Activated naive CD4-positive, alpha-beta T cell treated with anti-CD3 and anti-CD28 coated beads for 36 hours (primary cell): ENCODE measurements at regions not wholly inside any gene's neighbourhood (a gene's known extent, or its start where the extent isn't known, plus 50 kb on each side); places are given as distances from the start of the nearest gene placed in this dataset.

ENCODE experiments used
- CTCF ChIA-PET: fragments of 350-600 bp; sonication (Branson Sonifier 250); formaldehyde crosslinking; loops from one replicate; lab custom pipeline; 2021; ENCODE audit warnings: antibody characterized with exemption; lab: Charles Lee
- DNase-seq: peaks from one replicate; pipeline ENCODE4 v3.0.0-alpha.2; 2020
- H3K27ac Mint-ChIP-seq: one replicate; pipeline ENCODE4 v1.8.0; 2021; ENCODE audit warnings: mild to moderate bottlenecking, mixed read lengths
- H3K27me3 Mint-ChIP-seq: one replicate; pipeline ENCODE4 v1.8.0; 2021; ENCODE audit warnings: low read depth, mixed read lengths
- H3K36me3 Mint-ChIP-seq: one replicate; pipeline ENCODE4 v1.8.0; 2021; ENCODE audit warnings: low read depth, mixed read lengths
- H3K4me1 Mint-ChIP-seq: one replicate; pipeline ENCODE4 v1.8.0; 2021; ENCODE audit warnings: low read depth, mixed read lengths
- H3K4me3 Mint-ChIP-seq: one replicate; pipeline ENCODE4 v1.8.0; 2021; ENCODE audit warnings: mild to moderate bottlenecking, moderate library complexity, mixed read lengths
- H3K9me3 Mint-ChIP-seq: one replicate; pipeline ENCODE4 v1.8.0; 2021; ENCODE audit warnings: mixed read lengths
- intact Hi-C: fragments of 100-400 bp; cut with micrococcal nuclease; formaldehyde crosslinking; loops from one replicate; pipeline ENCODE4 v1.15.1; 2023

DNA sequence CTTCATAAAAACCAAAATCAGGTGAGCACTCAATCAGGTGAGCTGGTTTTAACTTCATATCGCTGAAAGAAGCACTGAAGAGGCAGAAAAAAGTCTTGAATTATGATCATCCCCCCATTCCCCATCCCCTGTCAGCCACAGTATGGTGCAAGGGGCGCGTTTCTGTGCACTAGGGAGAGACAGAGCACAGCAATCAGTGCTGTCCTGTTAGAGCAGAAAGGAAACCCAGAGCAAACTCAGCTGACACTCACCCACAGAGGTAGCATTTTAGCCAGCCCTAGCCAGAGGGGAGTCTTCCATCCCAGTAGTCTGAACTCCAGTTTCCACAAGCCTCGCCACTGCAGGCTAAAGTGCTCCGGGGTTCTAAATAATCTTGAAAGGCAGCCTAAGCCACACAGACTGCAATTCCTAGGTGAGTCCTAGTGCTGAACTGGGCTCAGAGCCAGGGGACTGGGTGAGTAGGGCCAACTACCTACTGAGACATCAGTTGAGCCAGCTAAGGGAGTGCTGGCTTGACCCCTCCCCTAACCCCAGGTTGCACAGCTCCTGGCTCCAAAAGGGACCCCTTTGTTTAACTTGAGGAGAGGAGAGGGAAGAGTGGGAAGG, 1352.6 kb upstream of the GJE1 start:
- Mint-ChIP-seq H3K27ac (no peak overlapping the region), H3K36me3 (no peaks in the 10 kb centered on the region), H3K4me1 (no peaks in the 10 kb centered on the region), H3K4me3 (no peak overlapping the region), H3K9me3 (no peaks in the 10 kb centered on the region), H3K27me3 (peaks cover 2% of the 10 kb centered on the region)
- intact Hi-C loops, result no loop called here
- CTCF ChIA-PET, result no interaction called here
- DNase-seq, result no peak

DNA sequence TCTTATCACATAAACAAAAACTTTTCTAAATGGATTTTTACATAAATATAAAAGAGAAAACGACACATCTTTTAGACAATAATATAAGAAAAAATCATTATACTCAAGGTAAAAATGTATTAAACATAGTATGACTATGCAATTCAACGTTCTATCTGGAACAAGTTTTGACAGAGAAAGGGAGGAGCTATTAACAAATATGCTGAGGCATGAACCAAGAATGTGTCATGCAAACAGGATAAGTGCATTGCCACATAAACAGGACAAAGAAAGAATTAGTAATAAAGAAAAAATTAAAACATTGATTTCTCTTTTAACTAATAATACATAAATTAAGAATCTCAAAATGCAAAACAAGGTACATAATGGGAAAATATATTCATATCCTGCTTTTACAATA, 1353.4 kb upstream of the GJE1 start:
- no peak overlapping the region for H3K27ac Mint-ChIP-seq
- no peak overlapping the region for H3K4me3 Mint-ChIP-seq
- H3K4me1 Mint-ChIP-seq, result no peaks in the 10 kb centered on the region
- intact Hi-C loops, result no loop called here
- no peaks in the 10 kb centered on the region for H3K9me3 Mint-ChIP-seq
- no peak for DNase-seq
- H3K27me3 Mint-ChIP-seq, result peaks cover 5% of the 10 kb centered on the region
- CTCF ChIA-PET, result no interaction called here
- H3K36me3 Mint-ChIP-seq, result no peaks in the 10 kb centered on the region

DNA sequence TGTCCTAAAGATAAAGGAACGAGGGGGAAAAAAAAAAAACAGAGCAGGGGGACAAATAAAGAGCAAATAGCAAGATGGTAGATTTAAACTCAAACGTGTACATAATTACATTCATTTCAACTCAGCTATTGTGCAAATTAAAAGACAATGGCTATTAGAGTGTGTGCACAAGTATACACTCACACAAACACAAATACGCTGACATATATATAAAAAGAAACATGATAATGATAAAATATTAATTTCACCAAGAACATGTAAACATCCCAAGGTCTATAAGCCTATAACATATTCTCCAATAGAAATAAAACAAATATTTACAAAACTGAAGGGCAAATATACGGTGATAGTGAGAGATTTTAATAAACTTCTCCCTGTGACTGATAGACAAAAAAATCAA, 1354.9 kb upstream of the GJE1 start:
- DNase-seq, result no peak
- H3K27ac Mint-ChIP-seq, result no peak overlapping the region
- CTCF ChIA-PET, result no interaction called here
- H3K9me3 Mint-ChIP-seq, result no peaks in the 10 kb centered on the region
- intact Hi-C loops, result no loop called here
- H3K4me3 Mint-ChIP-seq, result no peak overlapping the region
- no peaks in the 10 kb centered on the region for H3K4me1 Mint-ChIP-seq
- H3K36me3 Mint-ChIP-seq, result no peaks in the 10 kb centered on the region
- H3K27me3 Mint-ChIP-seq, result peaks cover 7% of the 10 kb centered on the region

DNA sequence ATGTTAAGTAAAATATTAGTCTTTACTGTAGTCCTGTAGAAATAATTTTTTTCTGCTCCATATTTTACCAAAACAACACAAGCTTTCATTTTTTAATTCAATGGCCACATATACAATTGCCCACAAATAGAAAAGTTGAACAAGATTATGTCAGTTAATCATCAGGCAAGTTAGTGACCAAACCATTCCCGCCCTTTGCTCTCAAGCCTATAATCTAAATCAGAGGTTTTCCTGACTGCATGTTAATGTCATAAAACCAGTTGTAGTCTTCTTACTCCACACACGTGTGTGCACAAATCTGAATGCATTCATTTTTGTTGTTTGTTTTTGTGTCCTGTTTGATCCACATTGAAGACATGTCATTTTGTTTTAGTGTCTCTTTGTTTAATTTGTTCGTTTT, 1357.7 kb upstream of the GJE1 start:
- H3K27me3 Mint-ChIP-seq, result peaks cover 16% of the 10 kb centered on the region
- no peak overlapping the region for H3K4me3 Mint-ChIP-seq
- peaks cover 4% of the 10 kb centered on the region for H3K9me3 Mint-ChIP-seq
- no peaks in the 10 kb centered on the region for H3K36me3 Mint-ChIP-seq
- no peaks in the 10 kb centered on the region for H3K4me1 Mint-ChIP-seq
- CTCF ChIA-PET, result no interaction called here
- no peak for DNase-seq
- H3K27ac Mint-ChIP-seq, result no peak overlapping the region
- intact Hi-C loops, result no loop called here

DNA sequence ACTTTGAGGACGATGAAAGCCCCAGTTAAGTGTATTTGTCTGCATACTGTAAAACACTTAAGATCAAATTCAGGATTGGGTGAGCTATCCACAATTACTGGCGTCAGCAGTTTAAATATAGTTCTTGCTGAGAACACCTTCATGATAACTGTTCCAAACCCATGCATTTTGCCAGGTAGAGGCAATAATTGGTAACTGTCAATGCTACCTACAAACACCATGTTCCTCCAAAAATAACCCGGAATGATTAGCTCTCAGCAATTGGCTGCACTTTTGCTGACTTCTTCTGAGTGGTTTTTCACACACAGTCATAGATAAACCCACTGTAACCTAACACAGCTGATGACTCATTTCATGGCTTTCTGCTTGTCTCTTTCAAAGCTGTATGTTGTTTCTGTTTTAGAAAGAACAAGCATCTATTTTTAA, 1358.6 kb upstream of the GJE1 start:
- Mint-ChIP-seq H3K27ac (no peak overlapping the region), H3K4me1 (no peaks in the 10 kb centered on the region), H3K4me3 (no peak overlapping the region), H3K27me3 (peaks cover 18% of the 10 kb centered on the region), H3K9me3 (peaks cover 5% of the 10 kb centered on the region), H3K36me3 (no peaks in the 10 kb centered on the region)
- CTCF ChIA-PET, result no interaction called here
- intact Hi-C loops, result loop anchor here (1.0 kb wide), 1 partner anchor 35 kb away; no protein-coding TSS in a partner anchor
- DNase-seq, result no peak

DNA sequence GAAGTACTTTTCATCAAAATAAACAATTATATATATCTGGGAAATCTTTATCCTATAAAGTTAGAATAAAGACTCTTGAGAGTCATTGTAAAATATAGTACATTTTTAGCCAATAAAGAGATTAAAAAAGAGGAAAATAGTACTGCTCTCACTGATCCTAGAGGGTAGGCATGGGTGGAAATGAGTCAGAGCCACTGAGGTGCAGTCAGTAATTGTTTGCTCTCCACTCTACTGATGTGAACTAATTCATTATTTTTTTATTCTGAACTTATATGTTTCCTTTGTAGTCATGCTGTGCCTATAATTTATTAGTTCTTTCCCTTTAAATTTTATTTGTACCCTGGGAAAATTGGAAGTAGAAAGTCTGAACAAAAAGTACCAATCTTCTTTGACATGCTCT, 1359.4 kb upstream of the GJE1 start:
- Mint-ChIP-seq H3K4me1 (no peaks in the 10 kb centered on the region), H3K36me3 (no peaks in the 10 kb centered on the region), H3K27me3 (peaks cover 18% of the 10 kb centered on the region), H3K9me3 (peaks cover 6% of the 10 kb centered on the region), H3K27ac (no peak overlapping the region), H3K4me3 (no peak overlapping the region)
- DNase-seq, result no peak
- intact Hi-C loops, result no loop called here
- CTCF ChIA-PET, result no interaction called here

DNA sequence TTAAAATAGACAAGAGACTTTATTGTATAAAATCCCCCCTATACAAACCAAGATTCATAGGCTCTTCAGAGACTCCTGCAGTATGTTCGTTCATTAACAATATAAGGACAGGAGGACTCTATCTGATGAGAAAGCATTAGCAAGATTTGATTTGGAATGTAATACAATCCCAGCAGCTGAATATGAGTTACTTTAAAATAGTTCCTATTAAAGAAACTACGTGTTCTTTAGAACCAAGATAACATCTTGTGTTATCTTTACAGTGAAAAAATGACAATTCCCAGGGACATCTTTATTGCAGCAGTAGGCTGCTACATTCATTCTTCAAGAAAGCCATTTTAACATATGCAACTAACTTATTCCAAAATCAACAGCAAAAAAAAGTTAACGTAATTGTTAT, 1360.1 kb upstream of the GJE1 start:
- no peaks in the 10 kb centered on the region for H3K4me1 Mint-ChIP-seq
- peaks cover 10% of the 10 kb centered on the region for H3K9me3 Mint-ChIP-seq
- no peak for DNase-seq
- H3K27me3 Mint-ChIP-seq, result peaks cover 18% of the 10 kb centered on the region
- CTCF ChIA-PET, result no interaction called here
- no peaks in the 10 kb centered on the region for H3K36me3 Mint-ChIP-seq
- intact Hi-C loops, result no loop called here
- no peak overlapping the region for H3K4me3 Mint-ChIP-seq
- no peak overlapping the region for H3K27ac Mint-ChIP-seq

DNA sequence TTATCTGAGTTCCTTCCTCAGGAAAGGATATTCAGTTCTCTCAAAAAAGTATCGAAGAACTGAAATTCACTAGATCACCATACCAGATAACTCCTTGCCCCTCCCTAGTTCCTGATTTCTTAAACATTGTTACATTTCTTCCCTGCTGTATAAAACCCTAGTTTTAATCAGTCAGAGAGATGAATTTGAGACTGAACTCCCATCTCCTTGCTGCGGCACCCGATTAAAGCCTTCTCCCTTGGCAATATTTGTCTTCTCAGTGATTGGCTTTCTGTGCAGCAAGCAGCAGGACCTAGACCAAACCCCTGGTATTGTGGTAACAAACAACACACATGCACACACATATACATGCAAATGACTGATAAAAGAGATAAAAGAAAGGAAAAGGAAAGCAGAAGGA, 1364.6 kb upstream of the GJE1 start:
- Mint-ChIP-seq H3K36me3 (no peaks in the 10 kb centered on the region), H3K4me1 (no peaks in the 10 kb centered on the region), H3K9me3 (peaks cover 10% of the 10 kb centered on the region), H3K4me3 (no peak overlapping the region), H3K27me3 (peaks cover 13% of the 10 kb centered on the region), H3K27ac (no peak overlapping the region)
- CTCF ChIA-PET, result no interaction called here
- no peak for DNase-seq
- intact Hi-C loops, result no loop called here

DNA sequence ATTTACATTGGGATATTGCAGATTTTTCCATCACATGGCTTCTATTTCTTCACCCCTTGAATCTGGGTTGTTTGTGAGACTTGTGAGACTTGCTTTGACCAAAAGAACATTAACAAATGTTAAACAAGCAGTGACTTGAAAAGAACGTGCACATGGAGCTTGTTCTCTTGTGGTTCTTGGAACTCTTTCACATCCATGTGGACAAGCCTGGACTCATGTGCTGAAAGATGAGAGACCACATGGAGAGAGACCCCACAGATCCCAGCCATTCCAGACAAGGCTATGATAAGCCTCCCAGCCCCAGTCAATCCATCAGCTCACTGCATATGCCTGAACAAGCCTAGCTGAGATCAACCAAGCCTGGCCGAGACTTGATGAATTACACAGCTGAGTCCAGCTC, 1365.7 kb upstream of the GJE1 start:
- CTCF ChIA-PET, result no interaction called here
- DNase-seq, result no peak
- Mint-ChIP-seq H3K4me3 (no peak overlapping the region), H3K27ac (no peak overlapping the region), H3K9me3 (peaks cover 9% of the 10 kb centered on the region), H3K4me1 (no peaks in the 10 kb centered on the region), H3K27me3 (peaks cover 7% of the 10 kb centered on the region), H3K36me3 (no peaks in the 10 kb centered on the region)
- intact Hi-C loops, result no loop called here

DNA sequence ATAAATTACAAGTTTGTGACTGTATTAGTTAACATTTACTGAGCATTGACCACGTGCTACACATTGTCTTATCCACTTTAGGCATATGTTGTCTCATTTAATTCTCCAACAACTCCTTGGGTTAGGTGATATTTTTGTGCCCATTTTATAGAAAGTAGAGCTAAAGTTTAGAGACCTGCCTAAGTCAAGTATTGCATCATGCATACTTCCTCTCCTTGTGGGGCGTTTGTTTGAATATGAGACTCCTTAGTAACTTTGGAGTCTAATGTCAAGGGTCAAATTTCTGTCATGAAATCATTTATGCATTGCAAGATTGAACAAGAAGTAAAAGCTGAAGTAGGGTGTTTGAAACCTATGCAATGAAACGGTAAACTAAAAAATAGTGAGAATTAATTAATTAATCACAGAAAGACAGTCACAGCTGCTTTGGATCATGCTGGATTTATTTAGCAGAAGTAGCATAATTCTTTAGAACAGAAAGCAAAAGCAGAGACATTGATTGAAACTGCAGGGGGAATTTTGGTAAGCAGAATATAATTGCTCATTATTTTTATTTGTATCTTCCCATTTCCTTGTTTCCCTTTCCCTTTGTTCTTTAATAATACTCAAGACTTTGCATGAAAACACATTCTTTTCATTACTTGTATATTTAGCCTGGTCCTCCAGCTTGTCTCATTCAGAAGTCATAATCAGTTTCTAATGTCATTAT, 1374.4 kb upstream of the GJE1 start:
- H3K4me3 Mint-ChIP-seq, result no peak overlapping the region
- H3K27me3 Mint-ChIP-seq, result no peaks in the 10 kb centered on the region
- no peak overlapping the region for H3K27ac Mint-ChIP-seq
- DNase-seq, result no peak
- intact Hi-C loops, result no loop called here
- no peaks in the 10 kb centered on the region for H3K4me1 Mint-ChIP-seq
- H3K36me3 Mint-ChIP-seq, result no peaks in the 10 kb centered on the region
- CTCF ChIA-PET, result no interaction called here
- H3K9me3 Mint-ChIP-seq, result peaks cover 3% of the 10 kb centered on the region

DNA sequence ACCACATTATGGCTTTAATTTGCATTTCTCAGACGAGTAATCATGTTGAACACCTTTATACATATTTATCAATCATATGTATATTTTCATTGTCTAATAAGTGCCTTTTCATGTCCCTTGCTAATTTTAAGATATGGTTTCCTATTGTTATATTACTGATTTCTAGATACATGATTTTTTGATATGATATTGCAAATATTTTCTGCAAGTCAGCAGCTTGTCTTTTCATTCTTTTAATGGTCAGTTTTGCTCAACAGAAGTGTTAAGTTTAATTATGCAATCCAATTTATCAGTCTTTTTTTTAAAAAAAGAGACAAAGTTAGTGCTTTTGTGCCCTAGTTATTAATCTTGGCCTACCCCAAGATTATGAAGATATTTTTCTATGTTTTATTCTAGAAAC, 1377.8 kb upstream of the CITED2 start:
- intact Hi-C loops, result no loop called here
- no peaks in the 10 kb centered on the region for H3K27me3 Mint-ChIP-seq
- H3K4me1 Mint-ChIP-seq, result no peaks in the 10 kb centered on the region
- CTCF ChIA-PET, result no interaction called here
- H3K9me3 Mint-ChIP-seq, result peaks cover 5% of the 10 kb centered on the region
- H3K4me3 Mint-ChIP-seq, result no peak overlapping the region
- H3K36me3 Mint-ChIP-seq, result no peaks in the 10 kb centered on the region
- DNase-seq, result no peak
- no peak overlapping the region for H3K27ac Mint-ChIP-seq

DNA sequence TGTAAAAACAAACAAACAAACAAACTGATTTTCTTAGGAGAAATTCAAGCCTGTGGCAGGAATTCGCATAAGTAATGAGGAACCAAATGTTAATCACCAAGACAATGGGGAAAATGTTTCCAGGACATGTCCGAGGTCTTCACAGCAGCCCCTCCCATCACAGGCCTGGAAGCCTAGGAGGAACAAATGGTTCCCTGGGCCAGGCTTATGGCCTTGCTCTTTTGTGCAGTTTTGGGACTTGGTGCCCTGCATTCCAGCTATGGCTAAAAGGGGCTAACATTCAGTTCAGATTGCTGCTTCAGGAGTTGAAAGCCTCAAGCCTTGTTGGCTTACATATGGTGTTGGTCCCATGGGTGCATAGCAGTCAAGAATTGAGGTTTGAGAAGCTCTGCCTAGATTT, 1372.7 kb upstream of the CITED2 start:
- Mint-ChIP-seq H3K9me3 (peaks cover 7% of the 10 kb centered on the region), H3K27me3 (no peaks in the 10 kb centered on the region), H3K27ac (no peak overlapping the region), H3K36me3 (no peaks in the 10 kb centered on the region), H3K4me1 (no peaks in the 10 kb centered on the region), H3K4me3 (no peak overlapping the region)
- intact Hi-C loops, result no loop called here
- CTCF ChIA-PET, result no interaction called here
- no peak for DNase-seq

DNA sequence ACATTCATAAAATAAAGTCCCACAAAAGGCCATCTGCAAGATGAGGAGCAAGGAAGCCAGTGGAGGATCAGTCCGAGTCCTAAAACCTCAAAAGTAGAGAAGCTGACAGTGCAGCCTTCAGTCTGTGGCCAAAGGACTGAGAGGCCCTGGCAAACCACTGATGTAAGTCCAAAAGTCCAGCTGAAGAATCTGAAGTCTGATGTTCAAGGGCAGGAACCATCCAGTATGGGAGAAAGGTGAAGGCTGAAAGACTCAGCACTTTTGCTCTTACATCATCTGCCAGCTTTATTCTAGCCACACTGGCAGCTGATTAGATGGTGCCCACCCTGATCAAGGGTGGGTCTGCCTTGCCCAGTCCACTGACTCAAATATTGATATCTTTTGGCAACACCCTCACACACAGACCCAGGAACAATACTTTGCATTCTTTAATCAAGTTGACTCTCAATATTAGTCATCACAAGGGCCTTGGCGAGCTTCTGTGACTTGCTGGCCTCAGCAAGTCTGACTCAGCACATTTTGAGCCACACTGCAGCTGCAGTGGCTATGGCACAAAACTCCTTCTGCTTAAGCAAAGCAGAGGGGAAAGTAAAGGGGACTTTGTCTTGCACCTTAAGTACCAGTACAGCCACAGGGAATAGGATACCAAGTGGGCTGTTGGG, 1370.3 kb upstream of the CITED2 start:
- CTCF ChIA-PET, result no interaction called here
- Mint-ChIP-seq H3K36me3 (no peaks in the 10 kb centered on the region), H3K4me1 (no peaks in the 10 kb centered on the region), H3K9me3 (peaks cover 7% of the 10 kb centered on the region), H3K27ac (no peak overlapping the region), H3K4me3 (no peak overlapping the region), H3K27me3 (no peaks in the 10 kb centered on the region)
- no peak for DNase-seq
- intact Hi-C loops, result no loop called here
